ENCODE measurements at regions not wholly inside any gene's neighbourhood (a gene's known extent, or its start where the extent isn't known, plus 50 kb on each side); places are given as distances from the start of the nearest gene placed in this dataset.

GRCh38 chr3:163468531-163469335 lies 1609.6 kb downstream of the SI start:
- H3K9me3 ChIP-seq (replicated peaks), result peaks cover 25% of the 10 kb centered on the region

GRCh38 chr3:163462446-163462845 lies 1615.8 kb downstream of the SI start:
- DNase-seq, result no peak
- peaks cover 3% of the 10 kb centered on the region for H3K9me3 ChIP-seq (replicated peaks)
- no peak for TF ChIP-seq CTCF (IDR thresholded peaks at IDR 0.05; ENCODE audit: borderline replicate concordance)
- intact Hi-C loops (cut with micrococcal nuclease), result no loop called here
- no peaks in the 10 kb centered on the region for H3K27me3 ChIP-seq (ENCODE audit: low read depth)
- no peak overlapping the region for H3K4me3 ChIP-seq
- H3K36me3 ChIP-seq, result no peaks in the 10 kb centered on the region
- no peak overlapping the region for H3K27ac ChIP-seq (replicated peaks)
- no peaks in the 10 kb centered on the region for H3K4me1 ChIP-seq

More at GRCh38 chr3:163468531-163469335, 1609.6 kb downstream of the SI start:
- intact Hi-C loops (cut with micrococcal nuclease), result no loop called here
- DNase-seq, result no peak
- Histone ChIP-seq H3K27ac (replicated peaks) (no peak overlapping the region), H3K36me3 (no peaks in the 10 kb centered on the region), H3K4me1 (no peaks in the 10 kb centered on the region), H3K27me3 (ENCODE audit: low read depth) (no peaks in the 10 kb centered on the region), H3K4me3 (no peak overlapping the region)
- no peak for TF ChIP-seq CTCF (IDR thresholded peaks at IDR 0.05; ENCODE audit: borderline replicate concordance)

- H3K4me3 ChIP-seq, result no peak overlapping the region
- H3K36me3 ChIP-seq, result no peaks in the 10 kb centered on the region
- no peaks in the 10 kb centered on the region for H3K27me3 ChIP-seq (ENCODE audit: low read depth)
- peaks cover 22% of the 10 kb centered on the region for H3K9me3 ChIP-seq (replicated peaks)
- no peak for TF ChIP-seq CTCF (IDR thresholded peaks at IDR 0.05; ENCODE audit: borderline replicate concordance)
- H3K27ac ChIP-seq (replicated peaks), result no peak overlapping the region
- no peaks in the 10 kb centered on the region for H3K4me1 ChIP-seq
- intact Hi-C loops (cut with micrococcal nuclease), result no loop called here
- DNase-seq, result no peak
Measured at GRCh38 chr3:163450698-163451097, 1627.6 kb downstream of the SI start.

GRCh38 chr3:163438760-163439159 lies 1639.5 kb downstream of the SI start:
- Histone ChIP-seq H3K27ac (replicated peaks) (no peak overlapping the region), H3K36me3 (no peaks in the 10 kb centered on the region), H3K27me3 (ENCODE audit: low read depth) (no peaks in the 10 kb centered on the region), H3K9me3 (replicated peaks) (peaks cover 35% of the 10 kb centered on the region), H3K4me3 (no peak overlapping the region), H3K4me1 (no peaks in the 10 kb centered on the region)
- TF ChIP-seq CTCF (IDR thresholded peaks at IDR 0.05; ENCODE audit: borderline replicate concordance), result no peak
- intact Hi-C loops (cut with micrococcal nuclease), result no loop called here
- no peak for DNase-seq

- intact Hi-C loops (cut with micrococcal nuclease), result no loop called here
Measured at GRCh38 chr3:163422671-163423070, 1655.6 kb downstream of the SI start.

More at GRCh38 chr3:163422671-163423070, 1655.6 kb downstream of the SI start:
- Histone ChIP-seq H3K4me1 (no peaks in the 10 kb centered on the region), H3K27me3 (ENCODE audit: low read depth) (no peaks in the 10 kb centered on the region), H3K27ac (replicated peaks) (no peak overlapping the region), H3K4me3 (no peak overlapping the region), H3K36me3 (no peaks in the 10 kb centered on the region), H3K9me3 (replicated peaks) (peaks cover 8% of the 10 kb centered on the region)
- DNase-seq, result no peak
- no peak for TF ChIP-seq CTCF (IDR thresholded peaks at IDR 0.05; ENCODE audit: borderline replicate concordance)
